ENCODE measurements at regions not wholly inside any gene's neighbourhood (a gene's known extent, or its start where the extent isn't known, plus 50 kb on each side); places are given as distances from the start of the nearest gene placed in this dataset.

GRCh38 chr7:81211204-81211933 is 292.5 kb upstream of the SEMA3C start:
- Histone ChIP-seq H3K9ac (ENCODE audit: low read length in 5 of 5) (no peak overlapping the region), H3K4me3 (ENCODE audit: low read depth in 1 of 5, low read length in 5 of 5) (no peak overlapping the region), H3K27me3 (ENCODE audit: control insufficient read depth in 5 of 5, insufficient read depth in 4 of 5, low read length in 5 of 5) (no peaks in the 10 kb centered on the region), H3K36me3 (ENCODE audit: control insufficient read depth in 5 of 5, insufficient read depth in 5 of 5, low read length in 5 of 5) (no peaks in the 10 kb centered on the region), H3K9me3 (ENCODE audit: control insufficient read depth in 5 of 5, low read length in 5 of 5) (no peaks in the 10 kb centered on the region), H3K27ac (ENCODE audit: low read depth, low read length) (no peak overlapping the region), H3K4me1 (ENCODE audit: control insufficient read depth in 5 of 5, insufficient read depth in 5 of 5, low read length in 5 of 5) (no peaks in the 10 kb centered on the region)

DNA sequence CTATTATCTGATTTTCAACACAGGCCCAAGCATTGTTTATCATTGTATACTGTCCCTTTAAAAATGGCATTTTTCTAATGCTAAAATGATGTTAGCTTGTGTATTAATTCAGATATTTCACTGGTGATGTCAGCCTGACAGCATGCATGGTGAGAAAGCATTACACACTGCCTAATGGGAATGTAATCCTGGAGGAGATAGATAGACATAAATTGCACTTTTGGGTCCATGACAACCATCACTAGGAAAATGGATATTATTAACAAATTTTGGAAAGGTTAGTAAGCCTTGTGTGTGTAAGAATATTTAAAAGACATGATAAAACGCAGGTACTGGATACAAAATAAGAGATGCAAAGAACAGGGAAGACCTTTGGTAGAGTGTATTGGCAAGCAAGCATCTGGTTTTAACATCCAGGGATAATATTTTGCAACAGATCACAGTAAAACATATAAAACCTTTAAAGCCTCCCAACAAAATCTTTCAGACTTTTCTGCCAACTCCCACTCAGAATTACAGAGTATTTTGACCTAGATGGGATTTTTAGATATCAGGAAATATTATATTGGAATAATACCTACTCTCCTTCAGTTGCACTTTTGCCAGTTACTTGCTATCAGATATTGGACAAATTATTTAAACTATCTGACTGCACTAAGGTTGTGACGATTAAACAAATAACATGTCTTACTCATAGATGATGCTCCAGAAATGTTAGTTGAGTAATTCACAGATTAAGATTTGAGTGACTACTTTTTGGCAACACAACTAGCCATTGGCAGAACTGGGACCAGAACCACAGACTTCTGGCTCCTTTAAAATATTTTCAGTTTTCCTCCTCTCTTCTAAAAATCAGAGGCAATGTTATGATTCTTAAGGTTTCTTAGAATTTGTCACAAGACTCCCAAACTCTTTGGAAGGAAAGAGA is 291.6 kb upstream of the SEMA3C start:
- no peaks in the 10 kb centered on the region for H3K9me3 ChIP-seq (ENCODE audit: control insufficient read depth in 5 of 5, low read length in 5 of 5)
- H3K27me3 ChIP-seq (ENCODE audit: control insufficient read depth in 5 of 5, insufficient read depth in 4 of 5, low read length in 5 of 5), result no peaks in the 10 kb centered on the region
- no peaks in the 10 kb centered on the region for H3K4me1 ChIP-seq (ENCODE audit: control insufficient read depth in 5 of 5, insufficient read depth in 5 of 5, low read length in 5 of 5)
- no peak overlapping the region for H3K4me3 ChIP-seq (ENCODE audit: low read depth in 1 of 5, low read length in 5 of 5)
- H3K9ac ChIP-seq (ENCODE audit: low read length in 5 of 5), result no peak overlapping the region
- H3K36me3 ChIP-seq (ENCODE audit: control insufficient read depth in 5 of 5, insufficient read depth in 5 of 5, low read length in 5 of 5), result no peaks in the 10 kb centered on the region
- no peak overlapping the region for H3K27ac ChIP-seq (ENCODE audit: low read depth, low read length)

GRCh38 chr7:81209059-81209458 is 290.2 kb upstream of the SEMA3C start:
- H3K36me3 ChIP-seq (ENCODE audit: control insufficient read depth in 5 of 5, insufficient read depth in 5 of 5, low read length in 5 of 5), result no peaks in the 10 kb centered on the region
- H3K9me3 ChIP-seq (ENCODE audit: control insufficient read depth in 5 of 5, low read length in 5 of 5), result no peaks in the 10 kb centered on the region
- no peak overlapping the region for H3K27ac ChIP-seq (ENCODE audit: low read depth, low read length)
- H3K4me3 ChIP-seq (ENCODE audit: low read depth in 1 of 5, low read length in 5 of 5), result no peak overlapping the region
- no peak overlapping the region for H3K9ac ChIP-seq (ENCODE audit: low read length in 5 of 5)
- no peaks in the 10 kb centered on the region for H3K27me3 ChIP-seq (ENCODE audit: control insufficient read depth in 5 of 5, insufficient read depth in 4 of 5, low read length in 5 of 5)
- H3K4me1 ChIP-seq (ENCODE audit: control insufficient read depth in 5 of 5, insufficient read depth in 5 of 5, low read length in 5 of 5), result no peaks in the 10 kb centered on the region

DNA sequence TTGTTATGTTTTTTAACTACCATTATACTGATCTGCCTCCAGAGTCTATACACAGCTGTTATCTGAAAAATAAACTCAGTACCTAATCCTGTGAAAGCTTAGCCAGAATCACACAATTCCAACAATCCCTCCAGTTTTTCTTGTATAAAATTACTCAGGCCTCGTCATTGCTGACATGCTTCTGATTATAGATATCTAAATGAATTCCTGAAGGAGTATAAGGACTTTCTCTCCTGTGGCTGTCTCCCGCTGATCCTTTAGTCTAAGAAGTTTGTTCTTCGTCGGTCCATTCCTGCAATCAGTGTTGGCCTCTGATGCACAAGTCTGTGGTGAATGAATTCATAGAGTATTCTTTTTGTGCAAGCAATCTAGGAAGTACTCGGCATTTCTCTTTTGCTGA is 288.9 kb upstream of the SEMA3C start:
- Histone ChIP-seq H3K27ac (ENCODE audit: low read depth, low read length) (no peak overlapping the region), H3K4me3 (ENCODE audit: low read depth in 1 of 5, low read length in 5 of 5) (no peak overlapping the region), H3K27me3 (ENCODE audit: control insufficient read depth in 5 of 5, insufficient read depth in 4 of 5, low read length in 5 of 5) (no peaks in the 10 kb centered on the region), H3K36me3 (ENCODE audit: control insufficient read depth in 5 of 5, insufficient read depth in 5 of 5, low read length in 5 of 5) (no peaks in the 10 kb centered on the region), H3K9ac (ENCODE audit: low read length in 5 of 5) (no peak overlapping the region), H3K4me1 (ENCODE audit: control insufficient read depth in 5 of 5, insufficient read depth in 5 of 5, low read length in 5 of 5) (no peaks in the 10 kb centered on the region), H3K9me3 (ENCODE audit: control insufficient read depth in 5 of 5, low read length in 5 of 5) (no peaks in the 10 kb centered on the region)

GRCh38 chr7:81206667-81207360 is 288.0 kb upstream of the SEMA3C start:
- Histone ChIP-seq H3K4me3 (ENCODE audit: low read depth in 1 of 5, low read length in 5 of 5) (no peak overlapping the region), H3K27ac (ENCODE audit: low read depth, low read length) (no peak overlapping the region), H3K9ac (ENCODE audit: low read length in 5 of 5) (no peak overlapping the region), H3K36me3 (ENCODE audit: control insufficient read depth in 5 of 5, insufficient read depth in 5 of 5, low read length in 5 of 5) (no peaks in the 10 kb centered on the region), H3K9me3 (ENCODE audit: control insufficient read depth in 5 of 5, low read length in 5 of 5) (no peaks in the 10 kb centered on the region), H3K27me3 (ENCODE audit: control insufficient read depth in 5 of 5, insufficient read depth in 4 of 5, low read length in 5 of 5) (no peaks in the 10 kb centered on the region), H3K4me1 (ENCODE audit: control insufficient read depth in 5 of 5, insufficient read depth in 5 of 5, low read length in 5 of 5) (no peaks in the 10 kb centered on the region)

- Histone ChIP-seq H3K4me3 (ENCODE audit: low read depth in 1 of 5, low read length in 5 of 5) (no peak overlapping the region), H3K9ac (ENCODE audit: low read length in 5 of 5) (no peak overlapping the region), H3K4me1 (ENCODE audit: control insufficient read depth in 5 of 5, insufficient read depth in 5 of 5, low read length in 5 of 5) (no peaks in the 10 kb centered on the region), H3K36me3 (ENCODE audit: control insufficient read depth in 5 of 5, insufficient read depth in 5 of 5, low read length in 5 of 5) (no peaks in the 10 kb centered on the region), H3K9me3 (ENCODE audit: control insufficient read depth in 5 of 5, low read length in 5 of 5) (no peaks in the 10 kb centered on the region), H3K27me3 (ENCODE audit: control insufficient read depth in 5 of 5, insufficient read depth in 4 of 5, low read length in 5 of 5) (no peaks in the 10 kb centered on the region), H3K27ac (ENCODE audit: low read depth, low read length) (no peak overlapping the region)
Measured at GRCh38 chr7:81206217-81206616, 287.4 kb upstream of the SEMA3C start.

GRCh38 chr7:81201188-81201587 is 282.3 kb upstream of the SEMA3C start:
- H3K4me1 ChIP-seq (ENCODE audit: control insufficient read depth in 5 of 5, insufficient read depth in 5 of 5, low read length in 5 of 5), result no peaks in the 10 kb centered on the region
- H3K36me3 ChIP-seq (ENCODE audit: control insufficient read depth in 5 of 5, insufficient read depth in 5 of 5, low read length in 5 of 5), result no peaks in the 10 kb centered on the region
- no peaks in the 10 kb centered on the region for H3K27me3 ChIP-seq (ENCODE audit: control insufficient read depth in 5 of 5, insufficient read depth in 4 of 5, low read length in 5 of 5)
- H3K9me3 ChIP-seq (ENCODE audit: control insufficient read depth in 5 of 5, low read length in 5 of 5), result no peaks in the 10 kb centered on the region
- H3K4me3 ChIP-seq (ENCODE audit: low read depth in 1 of 5, low read length in 5 of 5), result no peak overlapping the region
- no peak overlapping the region for H3K9ac ChIP-seq (ENCODE audit: low read length in 5 of 5)
- H3K27ac ChIP-seq (ENCODE audit: low read depth, low read length), result no peak overlapping the region

DNA sequence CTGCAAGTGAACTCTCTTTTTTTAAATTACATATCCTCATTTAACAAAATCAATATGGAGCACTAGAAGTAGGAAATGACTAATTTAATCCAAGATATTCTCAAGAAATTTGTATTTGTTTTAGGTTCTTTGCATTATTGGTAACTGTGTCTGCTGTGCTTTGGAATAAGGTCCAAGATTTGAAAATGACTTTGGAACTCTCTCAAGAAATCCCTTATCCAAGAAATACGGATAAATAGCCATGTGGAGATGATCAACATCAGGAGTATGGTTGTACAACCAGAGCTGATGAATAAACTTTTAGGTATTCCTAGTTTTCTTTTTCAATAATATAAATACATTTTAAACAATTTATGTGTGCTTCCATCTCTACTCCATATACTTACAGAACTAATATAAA is 279.9 kb upstream of the SEMA3C start:
- H3K9me3 ChIP-seq (ENCODE audit: control insufficient read depth in 5 of 5, low read length in 5 of 5), result no peaks in the 10 kb centered on the region
- no peak overlapping the region for H3K9ac ChIP-seq (ENCODE audit: low read length in 5 of 5)
- H3K4me3 ChIP-seq (ENCODE audit: low read depth in 1 of 5, low read length in 5 of 5), result no peak overlapping the region
- H3K36me3 ChIP-seq (ENCODE audit: control insufficient read depth in 5 of 5, insufficient read depth in 5 of 5, low read length in 5 of 5), result no peaks in the 10 kb centered on the region
- no peaks in the 10 kb centered on the region for H3K4me1 ChIP-seq (ENCODE audit: control insufficient read depth in 5 of 5, insufficient read depth in 5 of 5, low read length in 5 of 5)
- no peaks in the 10 kb centered on the region for H3K27me3 ChIP-seq (ENCODE audit: control insufficient read depth in 5 of 5, insufficient read depth in 4 of 5, low read length in 5 of 5)
- H3K27ac ChIP-seq (ENCODE audit: low read depth, low read length), result no peak overlapping the region

- Histone ChIP-seq H3K4me3 (ENCODE audit: low read depth in 1 of 5, low read length in 5 of 5) (no peak overlapping the region), H3K27me3 (ENCODE audit: control insufficient read depth in 5 of 5, insufficient read depth in 4 of 5, low read length in 5 of 5) (no peaks in the 10 kb centered on the region), H3K36me3 (ENCODE audit: control insufficient read depth in 5 of 5, insufficient read depth in 5 of 5, low read length in 5 of 5) (no peaks in the 10 kb centered on the region), H3K9ac (ENCODE audit: low read length in 5 of 5) (no peak overlapping the region), H3K9me3 (ENCODE audit: control insufficient read depth in 5 of 5, low read length in 5 of 5) (no peaks in the 10 kb centered on the region), H3K27ac (ENCODE audit: low read depth, low read length) (no peak overlapping the region), H3K4me1 (ENCODE audit: control insufficient read depth in 5 of 5, insufficient read depth in 5 of 5, low read length in 5 of 5) (no peaks in the 10 kb centered on the region)
Measured at GRCh38 chr7:81197266-81197665, 278.4 kb upstream of the SEMA3C start.

- no peaks in the 10 kb centered on the region for H3K27me3 ChIP-seq (ENCODE audit: control insufficient read depth in 5 of 5, insufficient read depth in 4 of 5, low read length in 5 of 5)
- H3K4me3 ChIP-seq (ENCODE audit: low read depth in 1 of 5, low read length in 5 of 5), result no peak overlapping the region
- no peak overlapping the region for H3K9ac ChIP-seq (ENCODE audit: low read length in 5 of 5)
- H3K27ac ChIP-seq (ENCODE audit: low read depth, low read length), result no peak overlapping the region
- peaks cover 0 to 11% (median 0%) of the 10 kb centered on the region in 5 donors for H3K4me1 ChIP-seq (ENCODE audit: control insufficient read depth in 5 of 5, insufficient read depth in 5 of 5, low read length in 5 of 5)
- H3K9me3 ChIP-seq (ENCODE audit: control insufficient read depth in 5 of 5, low read length in 5 of 5), result no peaks in the 10 kb centered on the region
- no peaks in the 10 kb centered on the region for H3K36me3 ChIP-seq (ENCODE audit: control insufficient read depth in 5 of 5, insufficient read depth in 5 of 5, low read length in 5 of 5)
Measured at GRCh38 chr7:81195033-81195432, 276.2 kb upstream of the SEMA3C start.
